Left ventricle myocardium inferior (tissue), 1 donor: ENCODE measurements at regions not wholly inside any gene's neighbourhood (a gene's known extent, or its start where the extent isn't known, plus 50 kb on each side); places are given as distances from the start of the nearest gene placed in this dataset.

Source experiments
- DNase-seq: peaks from one replicate; pipeline ENCODE4 v3.0.0-alpha.2; 2020
- H3K27ac ChIP-seq: fragments of 200-600 bp; replicated peaks from 2 replicates; pipeline ENCODE4 v1.8.0; 2021
- H3K27me3 ChIP-seq: fragments of 200-600 bp; 2 replicates; pipeline ENCODE4 v1.8.0; 2021; ENCODE audit warnings: low read depth
- H3K36me3 ChIP-seq: fragments of 200-600 bp; 2 replicates; pipeline ENCODE4 v1.8.0; 2021
- H3K4me1 ChIP-seq: fragments of 200-600 bp; 2 replicates; pipeline ENCODE4 v1.8.0; 2021
- H3K4me3 ChIP-seq: fragments of 200-600 bp; 2 replicates; pipeline ENCODE4 v1.8.0; 2021; ENCODE audit warnings: mild to moderate bottlenecking, moderate library complexity
- H3K9me3 ChIP-seq: fragments of 200-600 bp; replicated peaks from 2 replicates; pipeline ENCODE4 v1.8.0; 2021
- intact Hi-C: fragments of 100-400 bp; cut with micrococcal nuclease; formaldehyde crosslinking; loops from one replicate; pipeline ENCODE4 v1.11.0; 2022
- TF ChIP-seq, protein P1 (sequence below): fragments of 200-600 bp; IDR thresholded peaks from 2 replicates; pipeline ENCODE4 v1.8.0; 2021; ENCODE audit warnings: antibody characterized with exemption, mild to moderate bottlenecking, borderline replicate concordance
- donor health status: DM: no; HTN: yes; CAD: no; lungs with severe emphysema.

DNA sequence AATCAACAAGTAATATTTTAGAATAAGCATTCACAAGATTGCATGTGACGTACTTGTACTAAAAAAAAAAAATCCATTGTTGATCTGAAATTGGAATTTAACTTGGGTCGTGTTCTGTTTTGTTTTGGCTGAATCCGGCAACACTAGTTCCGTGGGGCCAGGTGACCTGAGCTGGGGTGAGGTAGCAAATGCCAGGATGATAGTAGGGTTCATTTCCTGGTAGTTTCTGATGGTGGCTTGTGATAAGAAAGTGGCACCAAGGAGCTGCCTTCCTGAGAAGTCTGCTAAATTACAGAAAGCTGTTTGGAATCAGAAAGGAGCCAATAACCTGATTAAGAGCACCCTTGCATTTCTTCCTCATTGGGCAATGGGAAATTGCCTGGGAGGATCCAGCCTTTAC is 126.4 kb upstream of the DLX2 start:
- intact Hi-C loops, result no loop called here
- Histone ChIP-seq H3K4me1 (peaks cover 21% of the 10 kb centered on the region), H3K36me3 (no peaks in the 10 kb centered on the region), H3K27me3 (peaks cover 6% of the 10 kb centered on the region), H3K9me3 (no peaks in the 10 kb centered on the region), H3K27ac (no peak overlapping the region), H3K4me3 (no peak overlapping the region)
- TF ChIP-seq, protein P1, sequence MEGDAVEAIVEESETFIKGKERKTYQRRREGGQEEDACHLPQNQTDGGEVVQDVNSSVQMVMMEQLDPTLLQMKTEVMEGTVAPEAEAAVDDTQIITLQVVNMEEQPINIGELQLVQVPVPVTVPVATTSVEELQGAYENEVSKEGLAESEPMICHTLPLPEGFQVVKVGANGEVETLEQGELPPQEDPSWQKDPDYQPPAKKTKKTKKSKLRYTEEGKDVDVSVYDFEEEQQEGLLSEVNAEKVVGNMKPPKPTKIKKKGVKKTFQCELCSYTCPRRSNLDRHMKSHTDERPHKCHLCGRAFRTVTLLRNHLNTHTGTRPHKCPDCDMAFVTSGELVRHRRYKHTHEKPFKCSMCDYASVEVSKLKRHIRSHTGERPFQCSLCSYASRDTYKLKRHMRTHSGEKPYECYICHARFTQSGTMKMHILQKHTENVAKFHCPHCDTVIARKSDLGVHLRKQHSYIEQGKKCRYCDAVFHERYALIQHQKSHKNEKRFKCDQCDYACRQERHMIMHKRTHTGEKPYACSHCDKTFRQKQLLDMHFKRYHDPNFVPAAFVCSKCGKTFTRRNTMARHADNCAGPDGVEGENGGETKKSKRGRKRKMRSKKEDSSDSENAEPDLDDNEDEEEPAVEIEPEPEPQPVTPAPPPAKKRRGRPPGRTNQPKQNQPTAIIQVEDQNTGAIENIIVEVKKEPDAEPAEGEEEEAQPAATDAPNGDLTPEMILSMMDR, result no peak
- no peak for DNase-seq

- no peak for DNase-seq
- no peak overlapping the region for H3K4me3 ChIP-seq
- H3K9me3 ChIP-seq, result no peaks in the 10 kb centered on the region
- H3K27me3 ChIP-seq, result peaks cover 18% of the 10 kb centered on the region
- no peaks in the 10 kb centered on the region for H3K36me3 ChIP-seq
- intact Hi-C loops, result no loop called here
- no peak overlapping the region for H3K27ac ChIP-seq
- H3K4me1 ChIP-seq, result peaks cover 34% of the 10 kb centered on the region
- TF ChIP-seq, protein P1, result no peak
Measured at GRCh38 chr2:172230332-172230888, 127.7 kb upstream of the DLX2 start.

DNA sequence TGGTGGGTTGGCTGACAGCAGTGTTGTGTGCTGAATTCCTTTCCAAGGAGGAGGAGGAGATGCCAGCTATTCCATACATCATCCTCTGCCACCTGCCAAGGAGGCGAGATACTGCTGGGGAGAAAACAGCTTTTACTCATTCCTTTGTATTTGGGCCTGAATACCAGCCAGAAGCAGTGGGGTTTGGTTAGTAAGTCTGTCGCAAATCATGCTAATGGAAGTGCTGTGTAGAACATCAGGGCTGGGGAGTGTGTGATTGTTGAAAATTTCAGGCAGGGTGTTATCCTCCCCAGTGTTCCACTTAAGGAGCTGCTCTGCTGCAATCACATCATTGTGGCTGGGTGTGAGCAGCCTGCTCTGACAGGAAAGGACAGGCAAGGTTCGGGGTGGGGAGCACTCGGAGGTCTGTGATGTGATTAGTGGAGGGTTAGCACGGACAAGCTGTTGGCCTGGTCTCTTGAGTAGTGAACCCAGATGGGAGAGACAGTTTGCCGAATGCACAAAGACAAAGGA is 128.2 kb upstream of the DLX2 start:
- no peaks in the 10 kb centered on the region for H3K9me3 ChIP-seq
- H3K4me3 ChIP-seq, result no peak overlapping the region
- no peaks in the 10 kb centered on the region for H3K36me3 ChIP-seq
- H3K27me3 ChIP-seq, result peaks cover 24% of the 10 kb centered on the region
- intact Hi-C loops, result no loop called here
- no peak for DNase-seq
- TF ChIP-seq, protein P1, result no peak
- peaks cover 39% of the 10 kb centered on the region for H3K4me1 ChIP-seq
- H3K27ac ChIP-seq, result no peak overlapping the region

DNA sequence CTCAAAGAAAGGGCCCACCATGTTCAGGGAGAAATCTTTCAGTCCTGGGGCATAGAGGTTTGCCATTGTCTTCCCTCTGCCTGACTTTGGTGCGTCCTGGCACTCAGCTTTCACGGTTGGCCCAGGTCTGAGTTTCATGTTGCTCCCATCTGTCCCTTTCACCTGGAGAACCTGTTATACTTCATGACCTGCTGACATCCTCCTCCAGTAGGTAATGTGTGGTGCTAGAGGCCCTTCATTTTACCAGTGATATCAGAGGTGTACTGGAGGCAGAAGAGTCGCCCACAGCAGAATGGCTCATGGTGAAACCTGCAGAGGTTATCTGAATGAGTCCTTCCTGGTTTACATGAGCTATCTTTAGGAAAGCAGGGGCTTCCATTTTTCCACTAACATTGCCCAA is 128.8 kb upstream of the DLX2 start:
- peaks cover 29% of the 10 kb centered on the region for H3K27me3 ChIP-seq
- TF ChIP-seq, protein P1, result no peak
- no peaks in the 10 kb centered on the region for H3K9me3 ChIP-seq
- intact Hi-C loops, result no loop called here
- DNase-seq, result no peak
- no peaks in the 10 kb centered on the region for H3K36me3 ChIP-seq
- H3K27ac ChIP-seq, result no peak overlapping the region
- no peak overlapping the region for H3K4me3 ChIP-seq
- peaks cover 42% of the 10 kb centered on the region for H3K4me1 ChIP-seq

- H3K27ac ChIP-seq, result peak overlapping the region; percentile 22
- no peak overlapping the region for H3K4me3 ChIP-seq
- no peaks in the 10 kb centered on the region for H3K36me3 ChIP-seq
- peaks cover 42% of the 10 kb centered on the region for H3K4me1 ChIP-seq
- TF ChIP-seq, protein P1, result no peak
- H3K9me3 ChIP-seq, result no peaks in the 10 kb centered on the region
- H3K27me3 ChIP-seq, result peaks cover 41% of the 10 kb centered on the region
- DNase-seq, result no peak
- intact Hi-C loops, result no loop called here
Measured at GRCh38 chr2:172232708-172233396, 130.2 kb upstream of the DLX2 start.
